SK-N-MC (cell line): ENCODE measurements at regions not wholly inside any gene's neighbourhood (a gene's known extent, or its start where the extent isn't known, plus 50 kb on each side); places are given as distances from the start of the nearest gene placed in this dataset.

ENCODE experiments used
- EZH2 ChIP-seq: fragments of 200-600 bp; sonication (generic); IDR thresholded peaks from one replicate; pipeline ENCODE4 v1.6.1; 2017; ENCODE audit warnings: antibody characterized with exemption
- FOXP2 ChIP-seq: optimal IDR thresholded peaks from 2 replicates; pipeline ENCODE3; 2011; ENCODE audit warnings: mild to moderate bottlenecking, moderate library complexity; ENCODE audit not compliant: insufficient read depth; ENCODE audit errors: extremely low read length, control extremely low read depth
- POLR2AphosphoS5 ChIP-seq: IDR thresholded peaks from 2 replicates; pipeline ENCODE4 v1.6.1; 2012; ENCODE audit warnings: mild to moderate bottlenecking, low read depth, low read length, borderline replicate concordance

DNA sequence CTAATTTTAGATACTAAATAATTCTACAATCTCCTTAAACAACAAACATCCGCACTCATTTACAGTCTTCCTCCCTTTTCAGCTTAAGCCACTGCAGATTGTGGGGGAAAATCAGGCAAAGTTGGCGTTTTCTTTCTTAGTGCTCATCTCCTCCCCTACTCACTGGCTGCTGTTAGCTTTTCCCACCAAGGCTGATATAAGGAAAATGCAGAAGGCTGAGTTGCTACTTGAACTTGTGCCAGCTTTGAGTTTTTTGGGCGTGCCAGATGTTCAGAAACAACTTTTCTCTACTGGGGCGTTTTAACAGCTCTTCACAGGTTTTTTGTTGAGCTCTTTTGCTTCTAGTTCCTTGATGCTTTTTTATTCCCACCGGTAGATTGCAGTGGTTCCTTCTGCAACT is 222.0 kb downstream of the PYDC2 start:
- TF ChIP-seq EZH2 (no peak), POLR2AphosphoS5 (no peak), FOXP2 (no peak)
